LNCAP (cell line): ENCODE measurements at regions not wholly inside any gene's neighbourhood (a gene's known extent, or its start where the extent isn't known, plus 50 kb on each side); places are given as distances from the start of the nearest gene placed in this dataset.

Experiments
- CTCF ChIP-seq: fragments of 450-650 bp; IDR thresholded peaks from 2 replicates; pipeline ENCODE4 v1.5.1; 2017; ENCODE audit warnings: mild to moderate bottlenecking

- no peak for TF ChIP-seq CTCF
These were observed 330.4 kb downstream of the BRD1 start for GRCh38 chr22:49497266-49497665.

- TF ChIP-seq CTCF: no peak
These were observed 333.1 kb downstream of the BRD1 start for GRCh38 chr22:49494555-49494954.

GRCh38 chr22:49492741-49493251 is 334.9 kb downstream of the BRD1 start:
- no peak for TF ChIP-seq CTCF

GRCh38 chr22:49492308-49492707 is 335.4 kb downstream of the BRD1 start:
- no peak for TF ChIP-seq CTCF

GRCh38 chr22:49491726-49492125 is 335.9 kb downstream of the BRD1 start:
- no peak for TF ChIP-seq CTCF

- no peak for TF ChIP-seq CTCF
These were observed 336.4 kb downstream of the BRD1 start for GRCh38 chr22:49491221-49491635.

- no peak for TF ChIP-seq CTCF
These were observed 337.0 kb downstream of the BRD1 start for GRCh38 chr22:49490692-49491091.

- TF ChIP-seq CTCF: no peak
These were observed 337.9 kb downstream of the BRD1 start for GRCh38 chr22:49489821-49490220.
